ENCODE measurements at regions not wholly inside any gene's neighbourhood (a gene's known extent, or its start where the extent isn't known, plus 50 kb on each side); places are given as distances from the start of the nearest gene placed in this dataset.

DNA sequence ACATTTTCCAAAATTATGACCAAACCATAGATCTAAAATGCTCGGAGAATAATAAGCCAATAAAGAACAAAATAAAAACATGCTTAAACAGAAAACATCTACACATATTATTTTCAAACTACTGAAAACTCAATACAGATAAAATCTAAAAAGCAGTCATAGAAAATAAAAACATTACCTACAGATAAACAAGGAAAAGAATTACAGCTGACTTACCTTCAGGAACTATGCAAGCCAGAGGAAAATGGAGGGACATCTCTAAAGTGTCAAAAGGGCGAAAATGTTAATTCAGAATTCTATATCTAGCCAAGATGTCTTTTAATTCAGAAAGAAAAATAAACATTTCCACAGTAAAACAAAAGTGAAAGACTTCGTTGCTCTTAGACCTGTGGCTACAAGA lies 112.9 kb upstream of the GYPC start:
- Histone ChIP-seq H3K79me2 (no peaks in the 10 kb centered on the region), H4K20me1 (ENCODE audit: insufficient read depth, poor library complexity, severe bottlenecking) (no peaks in the 10 kb centered on the region), H3K36me3 (replicated peaks; ENCODE audit: insufficient read depth, low read depth) (no peaks in the 10 kb centered on the region), H3K4me2 (no peak overlapping the region), H3K9me2 (replicated peaks; ENCODE audit: insufficient read depth) (no peaks in the 10 kb centered on the region), H2AFZ (no peak overlapping the region), H3K4me3 (no peak overlapping the region), H3K27me3 (no peaks in the 10 kb centered on the region), H3K9me3 (ENCODE audit: low read depth) (peaks cover 13% of the 10 kb centered on the region), H3K4me1 (ENCODE audit: insufficient read depth) (no peaks in the 10 kb centered on the region), H3K27ac (no peak overlapping the region)
- 78% methylated on average over 3 of the region's 3 CpGs for WGBS (ENCODE audit: low lambda C conversion rate, missing lambda C conversion rate)
- TF ChIP-seq EZH2phosphoT487 (IDR thresholded peaks at IDR 0.05; ENCODE audit: low read depth, severe bottlenecking, unreplicated experiment) (no peak), EZH2 (IDR thresholded peaks at IDR 0.05; ENCODE audit: borderline replicate concordance) (no peak)
- TF ChIP-seq, protein P1, sequence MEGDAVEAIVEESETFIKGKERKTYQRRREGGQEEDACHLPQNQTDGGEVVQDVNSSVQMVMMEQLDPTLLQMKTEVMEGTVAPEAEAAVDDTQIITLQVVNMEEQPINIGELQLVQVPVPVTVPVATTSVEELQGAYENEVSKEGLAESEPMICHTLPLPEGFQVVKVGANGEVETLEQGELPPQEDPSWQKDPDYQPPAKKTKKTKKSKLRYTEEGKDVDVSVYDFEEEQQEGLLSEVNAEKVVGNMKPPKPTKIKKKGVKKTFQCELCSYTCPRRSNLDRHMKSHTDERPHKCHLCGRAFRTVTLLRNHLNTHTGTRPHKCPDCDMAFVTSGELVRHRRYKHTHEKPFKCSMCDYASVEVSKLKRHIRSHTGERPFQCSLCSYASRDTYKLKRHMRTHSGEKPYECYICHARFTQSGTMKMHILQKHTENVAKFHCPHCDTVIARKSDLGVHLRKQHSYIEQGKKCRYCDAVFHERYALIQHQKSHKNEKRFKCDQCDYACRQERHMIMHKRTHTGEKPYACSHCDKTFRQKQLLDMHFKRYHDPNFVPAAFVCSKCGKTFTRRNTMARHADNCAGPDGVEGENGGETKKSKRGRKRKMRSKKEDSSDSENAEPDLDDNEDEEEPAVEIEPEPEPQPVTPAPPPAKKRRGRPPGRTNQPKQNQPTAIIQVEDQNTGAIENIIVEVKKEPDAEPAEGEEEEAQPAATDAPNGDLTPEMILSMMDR (IDR thresholded peaks at IDR 0.05; ENCODE audit: poor library complexity): no peak
- DNase-seq (ENCODE audit: low spot score): no peak

- Histone ChIP-seq H3K4me2 (no peak overlapping the region), H3K79me2 (no peaks in the 10 kb centered on the region), H4K20me1 (ENCODE audit: insufficient read depth, poor library complexity, severe bottlenecking) (no peaks in the 10 kb centered on the region), H3K4me3 (no peak overlapping the region), H3K27me3 (no peaks in the 10 kb centered on the region), H3K36me3 (replicated peaks; ENCODE audit: insufficient read depth, low read depth) (no peaks in the 10 kb centered on the region), H3K9me3 (ENCODE audit: low read depth) (no peaks in the 10 kb centered on the region), H2AFZ (no peak overlapping the region), H3K4me1 (ENCODE audit: insufficient read depth) (no peaks in the 10 kb centered on the region), H3K27ac (no peak overlapping the region), H3K9me2 (replicated peaks; ENCODE audit: insufficient read depth) (no peaks in the 10 kb centered on the region)
- no peak for TF ChIP-seq EZH2phosphoT487 (IDR thresholded peaks at IDR 0.05; ENCODE audit: low read depth, severe bottlenecking, unreplicated experiment)
- TF ChIP-seq, protein P1 (IDR thresholded peaks at IDR 0.05; ENCODE audit: poor library complexity): no peak
- TF ChIP-seq EZH2 (IDR thresholded peaks at IDR 0.05; ENCODE audit: borderline replicate concordance): no peak
- WGBS (ENCODE audit: low lambda C conversion rate, missing lambda C conversion rate): 89% methylated on average over 11 of the region's 11 CpGs
- DNase-seq (ENCODE audit: low spot score): no peak
These were observed 97.9 kb upstream of the GYPC start for GRCh38 chr2:126558029-126558428.

GRCh38 chr2:126568734-126569133 lies 87.2 kb upstream of the GYPC start:
- Histone ChIP-seq H3K4me1 (ENCODE audit: insufficient read depth) (no peaks in the 10 kb centered on the region), H3K9me2 (replicated peaks; ENCODE audit: insufficient read depth) (no peaks in the 10 kb centered on the region), H3K4me3 (no peak overlapping the region), H3K36me3 (replicated peaks; ENCODE audit: insufficient read depth, low read depth) (no peaks in the 10 kb centered on the region), H3K79me2 (no peaks in the 10 kb centered on the region), H4K20me1 (ENCODE audit: insufficient read depth, poor library complexity, severe bottlenecking) (no peaks in the 10 kb centered on the region), H3K9me3 (ENCODE audit: low read depth) (no peaks in the 10 kb centered on the region), H2AFZ (no peak overlapping the region), H3K27ac (no peak overlapping the region), H3K4me2 (no peak overlapping the region), H3K27me3 (no peaks in the 10 kb centered on the region)
- no peak for DNase-seq (ENCODE audit: low spot score)
- TF ChIP-seq, protein P1 (IDR thresholded peaks at IDR 0.05; ENCODE audit: poor library complexity): no peak
- no peak for TF ChIP-seq EZH2 (IDR thresholded peaks at IDR 0.05; ENCODE audit: borderline replicate concordance)
- TF ChIP-seq EZH2phosphoT487 (IDR thresholded peaks at IDR 0.05; ENCODE audit: low read depth, severe bottlenecking, unreplicated experiment): no peak

GRCh38 chr2:126571403-126571802 lies 84.6 kb upstream of the GYPC start:
- H3K9me2 ChIP-seq (replicated peaks; ENCODE audit: insufficient read depth): no peaks in the 10 kb centered on the region
- no peaks in the 10 kb centered on the region for H3K27me3 ChIP-seq
- H3K79me2 ChIP-seq: no peaks in the 10 kb centered on the region
- H4K20me1 ChIP-seq (ENCODE audit: insufficient read depth, poor library complexity, severe bottlenecking): no peaks in the 10 kb centered on the region
- DNase-seq (ENCODE audit: low spot score): peak; percentile 13
- no peaks in the 10 kb centered on the region for H3K4me1 ChIP-seq (ENCODE audit: insufficient read depth)
- H3K4me3 ChIP-seq: no peak overlapping the region
- H3K27ac ChIP-seq: no peak overlapping the region
- TF ChIP-seq EZH2phosphoT487 (IDR thresholded peaks at IDR 0.05; ENCODE audit: low read depth, severe bottlenecking, unreplicated experiment) (no peak), EZH2 (IDR thresholded peaks at IDR 0.05; ENCODE audit: borderline replicate concordance) (no peak)
- TF ChIP-seq, protein P1 (IDR thresholded peaks at IDR 0.05; ENCODE audit: poor library complexity): no peak
- no peaks in the 10 kb centered on the region for H3K36me3 ChIP-seq (replicated peaks; ENCODE audit: insufficient read depth, low read depth)
- 51% methylated on average over 3 of the region's 3 CpGs for WGBS (ENCODE audit: low lambda C conversion rate, missing lambda C conversion rate)
- no peak overlapping the region for H2AFZ ChIP-seq
- no peaks in the 10 kb centered on the region for H3K9me3 ChIP-seq (ENCODE audit: low read depth)
- no peak overlapping the region for H3K4me2 ChIP-seq
